ENCODE measurements at regions not wholly inside any gene's neighbourhood (a gene's known extent, or its start where the extent isn't known, plus 50 kb on each side); places are given as distances from the start of the nearest gene placed in this dataset.

GRCh38 chr5:85293145-85293785 is 908.6 kb upstream of the EDIL3 start (continued):
- TF ChIP-seq MAX (IDR thresholded peaks at IDR 0.05) (no peak), ZNF75D (CRISPR knock-in tag; IDR thresholded peaks at IDR 0.05; ENCODE audit: borderline replicate concordance) (no peak), CAMTA2 (CRISPR knock-in tag; IDR thresholded peaks at IDR 0.05; ENCODE audit: borderline replicate concordance) (no peak), CCDC6 (CRISPR knock-in tag; IDR thresholded peaks at IDR 0.05) (no peak), MAFK (conservative IDR thresholded peaks at IDR 0.05 in 1 of 2, IDR thresholded peaks at IDR 0.05 in 1 of 2; ENCODE audit: low read length in 2 of 2) (0 out of 4 replicates have a peak, but pooled peaks of 1 of the 2 experiments have one; percentile 10), ZNF674 (CRISPR knock-in tag; IDR thresholded peaks at IDR 0.05; ENCODE audit: low read depth) (no peak)

- ATAC-seq = no peak
- Histone ChIP-seq H3K9ac (ENCODE audit: insufficient read depth, low read depth, low read length) (no peak overlapping the region), H3K4me1 (ENCODE audit: insufficient read depth, low read length) (no peaks in the 10 kb centered on the region), H3K4me3 (replicated peaks in 1 of 3; ENCODE audit: insufficient read depth in 1 of 3, low read depth in 2 of 3, low read length in 3 of 3) (no peak overlapping the region), H3K79me2 (ENCODE audit: insufficient read depth, low read length) (no peaks in the 10 kb centered on the region), H2AFZ (ENCODE audit: low read length) (no peak overlapping the region), H3K27me3 (ENCODE audit: control insufficient read depth in 1 of 2, insufficient read depth in 2 of 2, low read length in 2 of 2) (no peaks in the 10 kb centered on the region), H3K36me3 (replicated peaks in 1 of 2; ENCODE audit: control insufficient read depth in 1 of 2, insufficient read depth in 2 of 2, low read length in 2 of 2) (no peaks in the 10 kb centered on the region), H4K20me1 (ENCODE audit: insufficient read depth, low read length) (no peaks in the 10 kb centered on the region), H3K4me2 (ENCODE audit: low read depth, low read length) (no peak overlapping the region), H3K9me3 (ENCODE audit: low read length) (no peaks in the 10 kb centered on the region), H3K27ac (ENCODE audit: extremely low read length, insufficient read depth, low read length) (no peak overlapping the region)
- in situ Hi-C loops (cut with HindIII; ENCODE audit: extremely low pct_ligation_motif_present, low pct_unique_long_range_greater_than_20kb) (no loop called here), intact Hi-C loops (cut with micrococcal nuclease; ENCODE audit: unreplicated experiment) (no loop called here)
- CTCF ChIA-PET (ENCODE audit: low intra/inter-chr PET ratio, low total read pairs) = no interaction called here
- peak; percentile 57; the same call in 1 of the 2 replicates for TF ChIP-seq CEBPB (IDR thresholded peaks at IDR 0.05; ENCODE audit: borderline replicate concordance, low read depth, low read length)
- no peak for TF ChIP-seq KAT8 (CRISPR knock-in tag; IDR thresholded peaks at IDR 0.05)
- TF ChIP-seq ZNF260 (CRISPR knock-in tag; IDR thresholded peaks at IDR 0.05; ENCODE audit: borderline replicate concordance, low read depth) = no peak
- POLR2A ChIA-PET = no interaction called here
- no TSS peak for BruUV-seq (replicated peaks)
- DNase-seq (ENCODE audit: low spot score) = no peak
- FAIRE-seq = no peak
- 33% methylated on average over 2 of the region's 2 CpGs for WGBS (ENCODE audit: low lambda C conversion rate)
Measured at GRCh38 chr5:85304524-85304923, 919.8 kb upstream of the EDIL3 start.

Data from HepG2 (cell line).